Caco-2 (cell line): ENCODE measurements at regions not wholly inside any gene's neighbourhood (a gene's known extent, or its start where the extent isn't known, plus 50 kb on each side); places are given as distances from the start of the nearest gene placed in this dataset.

Source experiments
- BruUV-seq: library from RNA; stranded (reverse); fragments of 400-500 nt; replicated peaks from 2 replicates; lab custom pipeline; 2021; lab: Mats Ljungman, UMichigan
- CTCF ChIA-PET: fragments of 300-600 bp; sonication (Branson Sonifier 250); formaldehyde crosslinking; loops from one replicate; lab custom pipeline; 2022; ENCODE audit warnings: antibody characterized with exemption; lab: Charles Lee
- POLR2A ChIA-PET: fragments of 300-600 bp; sonication (Branson Sonifier 250); formaldehyde crosslinking; loops from one replicate; lab custom pipeline; 2022; ENCODE audit warnings: antibody characterized with exemption; lab: Charles Lee
- DNase-seq, 2 experiments: peaks; one replicate each; pipeline versions ENCODE4 v3.0.0 to v3.0.0-alpha.2; 2020 to 2022
- H3K27me3 ChIP-seq: replicated peaks from 2 replicates; pipeline ENCODE4 v1.6.0; 2011; ENCODE audit warnings: low read length; ENCODE audit not compliant: control insufficient read depth, insufficient read depth
- H3K36me3 ChIP-seq: 2 replicates; pipeline ENCODE4 v1.5.1; 2011; ENCODE audit warnings: low read length; ENCODE audit not compliant: control insufficient read depth, insufficient read depth
- H3K4me1 ChIP-seq: fragments of 250-450 bp; sonication (Bioruptor Pico); 2 replicates; pipeline ENCODE4 v1.5.1; 2020; ENCODE audit warnings: mild to moderate bottlenecking
- H3K4me3 ChIP-seq: 2 replicates; pipeline ENCODE4 v1.5.1; 2011; ENCODE audit warnings: low read depth, mild to moderate bottlenecking, control low read depth, low read length
- H3K9me3 ChIP-seq: fragments of 250-450 bp; sonication (Bioruptor Pico); 2 replicates; pipeline ENCODE4 v1.5.1; 2020; ENCODE audit warnings: mild to moderate bottlenecking, moderate library complexity
- H3K27ac Mint-ChIP-seq: one replicate; pipeline ENCODE4 v1.8.0; 2022; ENCODE audit warnings: mixed read lengths; ENCODE audit not compliant: unreplicated experiment
- H3K27me3 Mint-ChIP-seq: one replicate; pipeline ENCODE4 v1.8.0; 2022; ENCODE audit warnings: mixed read lengths; ENCODE audit not compliant: insufficient read depth, unreplicated experiment
- H3K36me3 Mint-ChIP-seq: one replicate; pipeline ENCODE4 v1.8.0; 2022; ENCODE audit warnings: mild to moderate bottlenecking, mixed read lengths; ENCODE audit not compliant: insufficient read depth, unreplicated experiment
- H3K4me1 Mint-ChIP-seq: one replicate; pipeline ENCODE4 v1.8.0; 2022; ENCODE audit warnings: low read depth, mixed read lengths; ENCODE audit not compliant: unreplicated experiment
- H3K4me3 Mint-ChIP-seq: one replicate; pipeline ENCODE4 v1.8.0; 2022; ENCODE audit warnings: mild to moderate bottlenecking, moderate library complexity, mixed read lengths; ENCODE audit not compliant: unreplicated experiment
- H3K9me3 Mint-ChIP-seq: one replicate; pipeline ENCODE4 v1.8.0; 2022; ENCODE audit warnings: mixed read lengths; ENCODE audit not compliant: unreplicated experiment
- CTCF ChIP-seq, 2 experiments: fragments of 200-600 bp in 1 of 2; IDR thresholded peaks; 1 replicate in 1 of 2; 2 replicates in 1 of 2; pipeline versions ENCODE4 v1.5.1 to v1.8.0; 2011 to 2022; ENCODE audit warnings: antibody characterized with exemption in 1 of 2, control low read depth in 1 of 2, inconsistent platforms in 1 of 2, low read depth in 1 of 2, low read length in 1 of 2, mild to moderate bottlenecking in 1 of 2, moderate library complexity in 1 of 2; ENCODE audit not compliant: insufficient read depth in 1 of 2, severe bottlenecking in 1 of 2, unreplicated experiment in 1 of 2
- intact Hi-C: fragments of 100-400 bp; cut with micrococcal nuclease; formaldehyde crosslinking; loops from one replicate; pipeline ENCODE4 v1.10.0; 2022; ENCODE audit not compliant: unreplicated experiment

DNA sequence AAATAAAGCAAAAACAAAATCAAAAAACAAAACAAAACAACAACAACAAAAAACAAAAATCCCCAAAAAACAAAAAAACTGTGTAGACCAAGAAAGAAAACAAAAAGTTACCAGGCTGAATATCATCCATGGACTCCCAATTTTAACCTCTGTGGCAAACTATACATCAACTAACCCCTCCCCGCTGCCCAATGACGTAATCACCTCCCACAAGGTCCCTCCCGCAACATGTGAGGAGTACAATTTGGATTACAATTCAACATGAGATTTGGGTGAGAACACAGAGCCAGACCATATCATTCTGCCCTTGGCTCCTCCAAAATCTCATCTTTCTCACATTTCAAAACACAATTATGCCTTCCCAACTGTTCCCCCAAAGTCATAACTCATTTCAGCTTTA is 179.8 kb downstream of the DERA start:
- no peaks in the 10 kb centered on the region for H3K9me3 ChIP-seq
- H3K4me1 Mint-ChIP-seq = peaks cover 5% of the 10 kb centered on the region
- TF ChIP-seq CTCF (IDR thresholded peaks at IDR 0.05; ENCODE audit: insufficient read depth in 1 of 2, low read depth in 1 of 2, low read length in 1 of 2, severe bottlenecking in 1 of 2, unreplicated experiment in 1 of 2) = no peak
- ChIA-PET POLR2A (no interaction called here), CTCF (no interaction called here)
- H3K36me3 Mint-ChIP-seq = no peaks in the 10 kb centered on the region
- H3K4me1 ChIP-seq = no peaks in the 10 kb centered on the region
- H3K27ac Mint-ChIP-seq = no peak overlapping the region
- no peaks in the 10 kb centered on the region for H3K36me3 ChIP-seq
- H3K9me3 Mint-ChIP-seq = peaks cover 19% of the 10 kb centered on the region
- no peak overlapping the region for H3K4me3 ChIP-seq
- intact Hi-C loops = no loop called here
- no TSS peak for BruUV-seq
- H3K27me3 ChIP-seq = no peaks in the 10 kb centered on the region; the same call in 1 of the 2 replicates
- H3K4me3 Mint-ChIP-seq = no peak overlapping the region
- no peak for DNase-seq
- H3K27me3 Mint-ChIP-seq = peaks cover 2% of the 10 kb centered on the region

- peaks cover 7% of the 10 kb centered on the region for H3K4me1 Mint-ChIP-seq
- H3K4me1 ChIP-seq = no peaks in the 10 kb centered on the region
- H3K36me3 Mint-ChIP-seq = no peaks in the 10 kb centered on the region
- H3K36me3 ChIP-seq = no peaks in the 10 kb centered on the region
- POLR2A ChIA-PET = no interaction called here
- intact Hi-C loops = no loop called here
- peaks cover 2% of the 10 kb centered on the region for H3K27me3 Mint-ChIP-seq
- H3K27ac Mint-ChIP-seq = no peak overlapping the region
- BruUV-seq = no TSS peak
- no peaks in the 10 kb centered on the region; the same call in 1 of the 2 replicates for H3K27me3 ChIP-seq
- CTCF ChIA-PET = no interaction called here
- TF ChIP-seq CTCF (IDR thresholded peaks at IDR 0.05; ENCODE audit: insufficient read depth in 1 of 2, low read depth in 1 of 2, low read length in 1 of 2, severe bottlenecking in 1 of 2, unreplicated experiment in 1 of 2) = no peak
- peaks cover 19% of the 10 kb centered on the region for H3K9me3 Mint-ChIP-seq
- H3K9me3 ChIP-seq = no peaks in the 10 kb centered on the region
- DNase-seq = no peak
- H3K4me3 Mint-ChIP-seq = no peak overlapping the region
- no peak overlapping the region for H3K4me3 ChIP-seq
Measured at GRCh38 chr12:16088421-16088820, 177.3 kb downstream of the DERA start.
